Anterior cingulate cortex (tissue), 58 donors: ENCODE measurements at regions not wholly inside any gene's neighbourhood (a gene's known extent, or its start where the extent isn't known, plus 50 kb on each side); places are given as distances from the start of the nearest gene placed in this dataset.
"Not testable (repeated sequence)": the region's sequence is repeated elsewhere in the genome, so short reads cannot be mapped to it uniquely, and the experiment has no call there.

Experiments used
- DNase-seq, 58 donors: peaks; one replicate each; lab custom pipeline; 2025; lab: John Stamatoyannopoulos, UW

DNA sequence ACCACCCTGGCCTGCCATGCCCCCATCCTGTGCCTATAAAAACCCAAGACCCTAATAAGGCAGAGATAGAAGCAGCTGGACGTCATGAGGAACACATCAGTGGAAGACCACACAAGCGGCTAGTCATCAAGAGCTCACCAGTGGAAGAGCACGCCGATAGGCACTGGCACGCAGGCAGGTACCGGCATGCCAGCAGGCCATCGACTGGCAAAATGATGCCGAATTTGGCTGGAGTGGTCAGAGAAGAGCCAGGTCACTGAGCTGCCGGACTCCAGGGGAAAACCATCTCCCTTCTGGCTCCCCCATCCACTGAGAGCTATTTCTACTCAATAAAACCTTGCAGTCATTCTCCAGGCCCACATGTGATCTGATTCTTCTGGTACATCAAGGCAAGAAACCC is 227.6 kb upstream of the EXOC2 start:
- no peak for DNase-seq

DNA sequence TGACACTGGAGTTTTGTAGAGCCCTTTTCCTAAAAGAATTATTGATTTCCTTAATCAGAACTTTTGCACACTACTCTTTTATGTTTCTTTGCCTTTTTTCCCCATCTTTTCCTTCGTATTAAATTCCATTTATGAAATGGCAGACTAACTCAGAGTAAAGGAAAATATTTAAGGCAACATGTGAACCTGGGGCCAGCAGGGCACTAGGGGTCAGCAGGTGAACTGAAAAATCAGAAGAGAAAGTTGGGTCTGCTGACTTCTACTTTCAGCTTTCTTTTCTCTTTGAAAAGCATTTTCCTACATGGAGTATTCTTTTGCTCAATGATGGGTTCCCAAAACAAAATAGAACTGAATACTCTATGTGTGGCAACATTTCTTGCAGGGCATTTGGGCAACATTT is 226.6 kb upstream of the EXOC2 start:
- DNase-seq = no peak

- DNase-seq = no peak
Measured at GRCh38 chr6:917939-918338, 225.0 kb upstream of the EXOC2 start.

DNA sequence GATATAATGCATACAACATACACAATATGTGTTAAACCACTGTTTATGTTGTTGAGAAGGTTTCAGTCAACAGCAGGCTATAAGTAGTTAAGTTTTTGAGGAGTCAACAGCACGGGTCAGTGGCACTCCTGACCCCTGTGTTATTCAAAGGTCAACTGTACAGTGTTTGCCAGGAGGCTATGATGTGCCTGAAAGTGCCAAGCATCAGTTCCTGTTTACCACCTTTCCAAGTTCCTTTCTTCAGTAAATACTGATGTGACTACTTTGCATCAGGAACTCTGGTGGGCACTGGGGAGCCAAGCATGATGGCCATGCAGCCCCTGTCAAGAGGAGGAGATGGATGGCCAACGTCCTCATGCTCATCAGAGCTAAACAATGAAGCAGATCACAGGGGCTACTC is 224.4 kb upstream of the EXOC2 start:
- no peak for DNase-seq

GRCh38 chr6:916131-916530 is 223.2 kb upstream of the EXOC2 start:
- no peak for DNase-seq

GRCh38 chr6:912871-913835 is 220.2 kb upstream of the EXOC2 start:
- DNase-seq = peak in 16 of 58 donors; percentile 2 to 19 (median 6)

- no peak for DNase-seq
Measured at GRCh38 chr6:907928-908327, 215.0 kb upstream of the EXOC2 start.

DNA sequence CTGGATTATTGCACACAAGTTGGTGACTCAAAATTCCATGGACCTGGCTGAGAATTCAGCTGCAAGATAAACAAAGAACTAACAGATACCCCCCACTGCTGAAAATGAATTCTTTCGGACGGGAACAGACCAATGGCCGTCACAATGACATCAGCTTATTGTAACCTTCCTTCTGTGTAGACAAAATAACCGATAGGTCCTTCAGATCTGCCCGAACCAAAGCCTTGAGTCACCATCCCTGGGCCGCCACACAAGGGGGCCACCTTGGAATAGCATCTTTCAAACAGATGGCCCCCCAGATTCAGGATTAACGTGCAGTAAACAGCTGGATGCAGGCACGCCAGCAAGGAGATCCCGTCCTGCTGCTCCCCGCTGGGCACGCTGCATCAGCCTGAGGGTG is 214.0 kb upstream of the EXOC2 start:
- no peak for DNase-seq

DNA sequence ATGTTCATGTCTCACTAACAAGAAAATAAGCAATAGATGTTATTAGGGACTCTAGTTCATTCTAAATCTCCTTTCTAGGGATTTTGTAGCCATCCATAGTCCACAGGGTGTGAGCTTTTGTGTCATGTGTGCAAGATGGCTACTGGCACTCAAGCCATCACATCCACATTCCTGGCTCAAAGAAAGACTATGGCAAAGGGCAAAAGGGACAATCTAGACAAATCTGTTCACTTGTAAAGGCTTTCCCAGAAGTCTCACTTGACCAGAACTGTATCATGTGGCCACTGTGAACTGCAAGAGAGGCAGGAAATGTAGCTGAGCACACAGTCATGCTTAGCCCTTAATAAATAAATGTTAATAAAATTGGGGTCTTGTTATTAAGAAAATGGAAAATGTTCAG is 212.6 kb upstream of the EXOC2 start:
- no peak for DNase-seq

DNA sequence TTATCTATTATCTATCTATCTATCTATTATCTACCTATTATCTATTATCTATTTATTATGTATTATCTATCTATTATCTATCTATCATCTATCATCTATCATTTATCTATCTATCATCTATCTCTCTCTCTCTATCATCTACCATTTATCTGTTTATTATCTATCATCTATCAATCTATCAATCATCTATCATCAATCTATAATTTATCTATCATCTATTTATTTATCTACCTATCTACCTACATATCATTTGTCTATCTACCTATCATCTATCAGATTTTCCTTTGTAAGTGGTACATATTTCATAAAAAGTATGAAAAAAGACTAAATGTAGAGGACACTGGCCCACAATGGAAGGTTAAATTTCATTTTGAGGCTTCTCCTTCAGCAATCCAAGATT is 212.1 kb upstream of the EXOC2 start:
- no peak for DNase-seq

DNA sequence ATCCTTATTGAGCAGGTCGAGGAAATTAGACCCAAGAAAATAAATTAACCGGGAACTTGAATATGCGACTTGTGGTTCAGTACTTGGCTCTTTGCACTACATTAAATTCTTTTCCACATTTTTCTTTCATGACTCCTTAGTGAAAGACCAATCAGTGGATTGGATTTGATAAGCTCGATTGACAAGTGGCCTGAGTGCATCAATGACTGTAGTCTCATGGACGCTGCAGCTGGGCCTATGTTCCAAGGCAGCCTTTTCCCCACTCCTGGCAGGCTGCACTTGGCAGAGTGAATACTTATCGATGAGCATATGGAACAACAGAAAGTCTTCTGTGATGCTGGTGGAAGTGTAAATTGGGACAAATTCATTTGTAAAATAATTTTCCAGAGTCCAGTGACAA is 210.8 kb upstream of the EXOC2 start:
- no peak for DNase-seq

DNA sequence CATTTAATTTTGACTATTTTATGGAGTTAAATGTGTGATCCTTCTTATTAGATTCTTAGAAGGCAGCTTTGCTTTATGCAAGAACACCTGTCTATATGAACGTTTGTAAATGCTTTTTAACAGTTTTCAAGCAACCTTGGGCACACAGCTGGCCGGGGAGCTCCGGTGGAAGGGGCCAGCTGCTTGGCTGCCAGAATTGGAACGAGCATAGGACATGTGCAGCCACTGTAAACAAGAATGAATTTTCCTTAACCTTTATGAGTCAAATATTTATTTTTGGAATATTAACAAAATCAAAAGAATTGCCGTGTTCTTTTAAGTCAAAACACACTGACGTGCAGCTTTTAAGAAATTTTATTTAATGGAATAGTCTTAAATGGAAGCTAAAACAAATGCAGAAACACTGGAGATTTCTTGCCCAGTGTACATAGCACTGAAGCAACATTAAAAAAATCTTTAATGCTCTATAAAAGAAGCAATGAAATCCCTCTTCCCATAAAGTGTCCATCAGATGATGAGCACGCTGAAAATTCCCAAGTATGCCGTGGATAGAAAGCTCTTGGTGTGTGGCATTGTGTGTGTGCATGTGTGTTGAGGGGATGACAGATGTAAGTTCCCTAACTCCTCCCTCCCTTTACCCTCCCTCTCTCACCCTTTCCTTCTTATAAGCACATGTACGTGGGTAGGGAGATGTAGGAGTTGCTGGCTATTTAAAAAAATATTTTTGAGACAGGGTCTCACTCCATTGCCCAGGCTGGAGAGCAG is 208.9 kb upstream of the EXOC2 start:
- no peak for DNase-seq

DNA sequence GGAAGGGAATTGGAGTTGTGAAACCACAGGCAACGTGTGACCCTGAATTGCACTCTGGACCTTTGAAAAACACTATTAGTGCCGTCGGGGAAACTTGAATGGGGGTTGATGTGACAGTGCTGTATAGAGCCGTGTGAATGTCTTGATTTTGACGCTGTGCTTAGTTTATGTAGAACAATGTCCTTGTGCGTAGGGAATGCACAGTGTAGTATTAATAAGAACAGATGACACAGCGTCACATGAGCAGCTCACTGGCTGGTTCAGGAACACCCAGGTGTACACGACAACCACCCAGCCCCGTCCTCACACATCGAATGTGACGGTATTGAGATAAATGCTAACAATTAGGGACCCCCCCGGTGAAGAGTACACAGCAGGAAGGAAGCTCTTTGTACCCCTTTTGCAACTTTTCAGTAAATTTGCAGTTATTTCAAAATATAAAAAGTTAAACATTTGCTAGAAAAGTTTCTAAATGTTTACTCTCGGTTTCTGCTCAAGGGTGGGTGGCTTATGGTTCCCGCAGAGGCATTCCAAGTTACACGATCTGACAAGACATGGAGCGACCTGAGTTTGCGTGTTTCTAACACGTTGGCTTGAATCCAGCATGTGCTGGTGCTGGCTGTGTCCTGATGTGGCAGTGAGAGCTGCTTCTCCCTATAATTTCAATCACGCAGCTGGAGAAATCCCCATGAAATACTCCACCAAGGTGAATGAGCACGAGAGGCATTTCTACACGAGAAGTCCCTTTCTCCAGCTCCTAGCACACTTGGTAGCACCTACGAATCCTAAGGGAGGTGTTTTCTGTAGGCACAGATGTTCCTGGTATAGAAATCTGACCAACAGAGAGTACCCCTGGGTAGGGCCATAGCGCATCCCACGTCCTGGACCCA is 208.0 kb upstream of the EXOC2 start:
- no peak for DNase-seq

DNA sequence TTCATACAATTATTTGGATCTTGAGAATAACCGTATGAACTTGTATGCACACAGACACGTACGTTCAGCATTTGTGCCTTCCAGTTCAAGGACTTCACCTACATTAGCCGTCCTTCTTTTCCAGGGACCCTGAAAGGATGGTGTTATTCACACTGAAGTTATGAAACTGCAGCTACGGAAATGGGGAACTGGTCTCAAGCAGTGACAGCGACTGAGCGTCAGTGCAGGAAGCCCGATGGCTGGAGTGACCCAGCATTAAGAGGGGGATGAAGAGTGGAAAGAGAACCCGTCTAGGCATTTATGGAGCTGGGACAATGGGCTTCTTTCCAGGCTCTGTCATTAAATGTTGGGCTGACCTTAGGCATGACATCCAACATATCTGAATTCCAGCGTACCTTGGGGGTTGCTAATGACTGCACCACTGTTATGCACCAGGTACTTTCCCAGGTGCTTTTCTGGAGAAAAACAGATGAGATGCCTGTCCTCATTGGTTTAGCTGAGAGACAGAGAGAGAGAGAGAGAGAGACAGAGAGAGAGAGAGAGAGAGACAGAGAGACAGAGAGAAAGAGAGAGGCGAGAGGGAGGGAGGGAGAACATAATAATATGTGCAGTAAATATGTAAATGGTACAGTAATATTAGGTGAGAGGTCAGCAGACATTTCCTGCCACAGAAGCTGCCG is 204.7 kb upstream of the EXOC2 start:
- no peak for DNase-seq

DNA sequence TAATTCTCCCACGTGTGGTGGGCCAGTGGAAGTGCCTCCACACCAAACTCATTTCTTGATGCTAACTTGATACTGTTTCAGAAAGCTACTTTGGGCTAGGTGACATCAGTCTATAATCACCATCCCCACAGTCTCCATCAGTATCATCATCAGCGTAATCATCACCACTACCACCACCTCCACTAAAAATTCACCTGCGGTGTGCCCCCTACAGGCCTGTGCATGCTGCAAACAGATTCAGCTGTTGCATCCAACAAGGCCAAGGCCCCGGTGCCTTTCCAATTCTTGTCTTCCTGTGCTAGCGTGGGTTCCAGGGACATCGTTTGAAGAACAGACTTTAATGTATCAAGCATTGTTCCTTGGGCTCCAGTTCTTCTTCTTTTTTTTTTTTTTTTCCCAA is 201.3 kb upstream of the EXOC2 start:
- DNase-seq = no peak

DNA sequence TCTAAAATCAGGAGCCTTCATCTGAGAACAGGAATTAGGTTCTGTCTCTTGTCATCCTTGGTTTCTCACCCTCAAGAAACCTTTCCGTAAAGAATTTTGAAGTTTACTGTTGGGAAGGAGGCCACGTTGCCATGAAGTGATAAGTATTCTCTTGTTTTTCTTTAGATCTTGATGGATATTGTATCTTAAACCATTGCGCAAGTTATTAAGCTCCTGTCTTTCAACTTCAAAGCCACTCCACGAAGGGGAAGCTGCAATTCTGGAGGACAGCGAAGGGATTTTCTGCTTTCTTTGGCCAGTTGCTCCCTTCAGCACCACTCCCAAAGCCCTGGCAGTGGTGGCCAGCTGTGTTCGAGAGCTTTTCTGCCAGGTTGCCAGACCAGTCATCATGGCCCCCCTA is 198.1 kb upstream of the EXOC2 start:
- DNase-seq = no peak

- DNase-seq = no peak
Measured at GRCh38 chr6:890201-890600, 197.3 kb upstream of the EXOC2 start.

GRCh38 chr6:887583-888235 is 194.8 kb upstream of the EXOC2 start:
- no peak for DNase-seq

GRCh38 chr6:886116-886515 is 193.2 kb upstream of the EXOC2 start:
- not testable (repeated sequence) for DNase-seq
